ENCODE measurements at regions not wholly inside any gene's neighbourhood (a gene's known extent, or its start where the extent isn't known, plus 50 kb on each side); places are given as distances from the start of the nearest gene placed in this dataset.

- no peak for DNase-seq (ENCODE audit: low read depth)
These were observed 367.8 kb upstream of the IL12A start for GRCh38 chr3:159620873-159621272.

GRCh38 chr3:159624616-159625015, 364.0 kb upstream of the IL12A start:
- no peak for DNase-seq (ENCODE audit: low read depth)

DNA sequence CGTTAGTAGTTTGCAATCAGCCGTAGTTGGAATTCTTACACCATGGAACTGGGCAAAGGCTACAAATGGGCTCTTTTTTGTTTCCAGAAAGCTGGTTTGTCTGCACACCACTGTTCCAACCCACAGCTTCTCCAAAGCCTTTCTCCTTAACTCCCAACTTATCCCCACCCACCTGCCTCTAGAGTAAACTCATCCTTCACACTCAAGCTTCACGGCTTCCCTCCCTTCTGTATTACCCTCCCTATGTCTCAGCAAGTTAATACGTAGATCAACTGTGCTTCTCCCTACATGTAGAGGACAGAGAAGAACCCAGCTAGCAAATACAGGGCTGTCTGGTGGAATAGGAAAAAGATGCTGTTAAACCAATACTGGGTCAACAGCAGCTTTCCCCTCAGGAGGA, 363.0 kb upstream of the IL12A start:
- no peak for DNase-seq (ENCODE audit: low read depth)

- no peak for DNase-seq (ENCODE audit: low read depth)
These were observed 362.0 kb upstream of the IL12A start for GRCh38 chr3:159626598-159626997.

DNA sequence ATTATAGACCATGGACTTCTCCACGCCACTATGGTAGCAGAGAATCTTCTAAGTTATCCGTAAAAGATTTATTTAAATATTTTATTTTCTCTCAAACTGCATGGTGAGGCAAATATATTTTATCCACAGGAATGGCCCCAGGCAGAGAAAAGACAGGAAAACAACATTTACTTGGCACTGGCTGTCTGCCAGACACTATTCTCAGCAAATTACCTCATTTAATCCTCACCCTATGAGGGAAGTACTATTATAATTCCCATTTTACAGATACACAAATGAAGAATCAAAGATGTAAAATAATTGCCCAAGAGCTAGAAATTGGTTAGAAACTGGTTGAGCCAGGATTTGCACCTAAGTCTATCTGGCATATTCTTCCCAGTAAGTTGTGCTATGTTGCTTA, 361.4 kb upstream of the IL12A start:
- DNase-seq (ENCODE audit: low read depth): no peak

DNA sequence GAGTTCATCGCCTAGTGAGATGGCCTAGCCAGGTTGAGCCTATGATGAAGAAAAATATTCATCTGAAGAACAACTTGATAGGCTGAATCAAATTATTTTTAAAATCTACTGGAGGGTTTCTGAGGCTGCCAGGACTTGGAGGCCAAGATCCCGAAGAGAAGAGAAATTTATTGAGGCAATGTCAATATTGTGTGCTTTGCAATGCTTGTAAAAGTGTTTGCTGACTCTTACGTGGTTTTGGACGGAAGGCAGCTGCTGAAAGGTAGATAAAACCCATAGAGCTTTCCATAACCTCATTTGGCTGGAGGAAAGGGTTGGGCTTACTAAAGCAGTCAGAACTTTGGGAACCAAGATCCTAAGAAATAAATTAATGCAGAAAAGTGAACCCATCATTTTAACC, 361.0 kb upstream of the IL12A start:
- DNase-seq (ENCODE audit: low read depth): no peak

DNA sequence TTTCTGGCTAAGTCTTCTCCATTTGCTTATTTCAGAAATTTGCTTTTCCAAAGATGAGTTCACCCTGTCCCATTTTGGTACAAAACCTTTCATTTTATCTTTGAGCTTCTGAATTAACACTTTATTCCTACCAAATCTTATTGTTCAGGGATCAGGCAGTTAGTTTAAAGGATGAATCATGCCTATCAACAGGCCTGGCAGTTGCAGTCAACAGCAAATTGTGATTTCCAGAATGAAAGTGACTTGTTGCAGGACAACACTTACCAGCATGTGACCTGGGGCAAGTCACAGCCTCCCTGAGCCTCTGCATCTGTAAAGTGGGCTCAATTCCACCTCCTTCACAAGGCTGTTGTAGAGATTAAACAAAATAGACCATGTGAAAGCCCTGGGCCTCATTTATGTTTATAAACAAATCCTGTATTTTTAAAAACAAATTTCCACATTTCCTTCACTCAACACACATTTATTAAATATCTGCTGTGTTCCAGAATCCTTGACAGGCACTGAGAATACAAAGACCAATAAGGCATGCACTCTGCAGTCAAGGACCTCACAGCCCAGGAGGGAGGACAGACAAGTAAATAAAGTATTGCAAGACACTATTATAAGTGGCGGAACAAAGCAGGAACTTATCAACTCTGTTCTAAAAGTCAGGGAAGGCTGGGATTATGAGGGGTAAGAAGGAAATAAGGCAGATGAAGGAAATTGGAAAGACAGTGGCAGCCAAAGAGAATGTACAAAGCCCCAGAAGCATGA, 359.1 kb upstream of the IL12A start:
- DNase-seq (ENCODE audit: low read depth): no peak

GRCh38 chr3:159631226-159631625, 357.4 kb upstream of the IL12A start:
- no peak for DNase-seq (ENCODE audit: low read depth)

GRCh38 chr3:159632128-159632527, 356.5 kb upstream of the IL12A start:
- no peak for DNase-seq (ENCODE audit: low read depth)

GRCh38 chr3:159632851-159633250, 355.8 kb upstream of the IL12A start:
- DNase-seq (ENCODE audit: low read depth): no peak

DNA sequence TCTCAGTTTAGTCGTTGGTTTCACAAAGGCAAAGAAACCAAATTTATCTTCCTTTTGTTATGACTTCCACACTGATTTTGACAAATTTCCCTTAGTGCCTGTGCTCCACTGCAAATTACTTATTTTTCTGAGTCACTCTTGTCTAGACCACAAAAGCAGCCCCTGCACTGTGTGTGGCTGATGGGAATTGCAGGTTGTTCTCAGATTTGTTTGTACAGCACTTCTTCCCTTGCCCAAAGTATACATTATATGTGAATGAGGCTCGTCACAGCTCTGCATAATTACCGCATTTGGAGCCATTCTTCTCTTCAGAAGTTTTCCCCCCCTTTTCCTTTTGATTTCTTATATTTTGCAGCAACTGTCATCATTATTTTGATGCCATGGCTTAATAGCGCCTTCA, 354.2 kb upstream of the IL12A start:
- DNase-seq (ENCODE audit: low read depth): no peak

GRCh38 chr3:159635047-159635641, 353.5 kb upstream of the IL12A start:
- no peak for DNase-seq (ENCODE audit: low read depth)

- no peak for DNase-seq (ENCODE audit: low read depth)
These were observed 350.6 kb upstream of the IL12A start for GRCh38 chr3:159637883-159638542.

GRCh38 chr3:159640225-159640624, 348.4 kb upstream of the IL12A start:
- no peak for DNase-seq (ENCODE audit: low read depth)

- DNase-seq (ENCODE audit: low read depth): no peak
These were observed 345.2 kb upstream of the IL12A start for GRCh38 chr3:159643406-159643805.

- DNase-seq (ENCODE audit: low read depth): no peak
These were observed 342.8 kb upstream of the IL12A start for GRCh38 chr3:159645874-159646273.

GRCh38 chr3:159649951-159650350, 338.7 kb upstream of the IL12A start:
- DNase-seq (ENCODE audit: low read depth): no peak

GRCh38 chr3:159650726-159651125, 337.9 kb upstream of the IL12A start:
- no peak for DNase-seq (ENCODE audit: low read depth)

DNA sequence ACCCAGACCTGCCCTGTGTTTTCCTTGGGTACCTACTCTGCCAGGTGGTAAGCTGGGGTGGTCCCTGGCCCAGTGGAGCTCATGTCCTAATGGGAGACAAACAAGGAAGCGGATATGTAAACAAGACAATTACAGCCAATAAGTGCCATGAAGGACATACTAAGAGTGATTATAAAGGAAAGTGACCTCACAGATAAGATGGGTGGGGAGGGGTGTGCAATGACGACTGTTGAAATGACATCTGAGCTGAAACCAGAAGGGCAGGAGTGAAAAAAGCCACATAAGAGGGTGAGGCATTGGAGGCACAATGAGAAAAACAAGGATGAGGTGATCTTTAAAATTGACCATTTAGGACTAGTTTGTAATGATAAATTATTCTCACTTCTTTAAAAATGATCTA, 336.2 kb upstream of the IL12A start:
- DNase-seq (ENCODE audit: low read depth): no peak

GRCh38 chr3:159654183-159655134, 334.2 kb upstream of the IL12A start:
- no peak for DNase-seq (ENCODE audit: low read depth)

GRCh38 chr3:159655202-159655601, 333.4 kb upstream of the IL12A start:
- no peak for DNase-seq (ENCODE audit: low read depth)

GRCh38 chr3:159657176-159657575, 331.5 kb upstream of the IL12A start:
- DNase-seq (ENCODE audit: low read depth): no peak

Data from T-helper 22 cell (primary cell).